ENCODE measurements at regions not wholly inside any gene's neighbourhood (a gene's known extent, or its start where the extent isn't known, plus 50 kb on each side); places are given as distances from the start of the nearest gene placed in this dataset.
A peak's percentile ranks its signal among the peaks of the same experiment; 100 is the strongest.

GRCh38 chr1:25105836-25106235 is 126.5 kb downstream of the SYF2 start:
- Histone ChIP-seq H3K4me2 (replicated peaks; ENCODE audit: low read depth, low read length, poor library complexity, severe bottlenecking) (no peak overlapping the region), H3K79me2 (ENCODE audit: control insufficient read depth, insufficient read depth, low read length) (no peaks in the 10 kb centered on the region), H3K36me3 (replicated peaks in 1 of 2; ENCODE audit: control extremely low read depth in 1 of 2, control insufficient read depth in 1 of 2, extremely low read depth in 1 of 2, insufficient read depth in 2 of 2, low read length in 1 of 2) (no peaks in the 10 kb centered on the region), H4K20me1 (ENCODE audit: control insufficient read depth, insufficient read depth, low read length, poor library complexity, severe bottlenecking) (no peaks in the 10 kb centered on the region), H3K27me3 (replicated peaks in 1 of 4; ENCODE audit: control extremely low read depth in 1 of 4, control insufficient read depth in 3 of 4, insufficient read depth in 4 of 4, low read length in 3 of 4) (peaks cover 0 to 13% (median 0%) of the 10 kb centered on the region in 4 experiments), H3K27ac (ENCODE audit: low read length in 2 of 2) (no peak overlapping the region), H3K4me1 (ENCODE audit: control insufficient read depth in 2 of 2, insufficient read depth in 2 of 2, low read length in 2 of 2) (peaks cover 8 to 9% of the 10 kb centered on the region in 2 donors), H3K4me3 (ENCODE audit: control extremely low read depth in 1 of 5, extremely low read depth in 1 of 5, insufficient read depth in 1 of 5, low read depth in 2 of 5, low read length in 4 of 5) (no peak overlapping the region), H2AFZ (ENCODE audit: insufficient read depth, low read depth, low read length, poor library complexity, severe bottlenecking) (no peak overlapping the region), H3K9ac (ENCODE audit: low read length) (no peak overlapping the region), H3K9me3 (ENCODE audit: control extremely low read depth in 1 of 3, control insufficient read depth in 2 of 3, insufficient read depth in 1 of 3, low read length in 2 of 3) (peaks cover 0 to 11% (median 10%) of the 10 kb centered on the region in 3 donors)
- ChIA-PET CTCF (interaction anchor here (1.1 kb wide), 1 partner anchor 175 kb away, joined by 3 read pairs; no protein-coding TSS in a partner anchor), POLR2A (no interaction called here)
- no peak overlapping the region for H3K4me3 Mint-ChIP-seq
- no peak overlapping the region for H3K27ac Mint-ChIP-seq
- TF ChIP-seq EZH2 (IDR thresholded peaks at IDR 0.05; ENCODE audit: borderline replicate concordance, insufficient read depth, low read depth, low read length, poor library complexity, severe bottlenecking), result no peak
- no peak for TF ChIP-seq CTCF (IDR thresholded peaks at IDR 0.05)
- WGBS (ENCODE audit: insufficient coverage), result 97% methylated on average over 3 of the region's 4 CpGs
- intact Hi-C loops (cut with micrococcal nuclease), result no loop called here
- ATAC-seq (ENCODE audit: low read depth) (no peak), DNase-seq (no peak)
- peaks cover 4% of the 10 kb centered on the region for H3K27me3 Mint-ChIP-seq
- H3K4me1 Mint-ChIP-seq, result peaks cover 11% of the 10 kb centered on the region
- peaks cover 1% of the 10 kb centered on the region for H3K9me3 Mint-ChIP-seq (ENCODE audit: insufficient read depth)

- H3K9ac ChIP-seq (ENCODE audit: low read length), result no peak overlapping the region
- WGBS (ENCODE audit: insufficient coverage), result 100% methylated on average over 1 of the region's 1 CpG
- no peak overlapping the region for H3K27ac ChIP-seq (ENCODE audit: low read length in 2 of 2)
- TF ChIP-seq CTCF (IDR thresholded peaks at IDR 0.05) (no peak), EZH2 (IDR thresholded peaks at IDR 0.05; ENCODE audit: borderline replicate concordance, insufficient read depth, low read depth, low read length, poor library complexity, severe bottlenecking) (no peak)
- no peak overlapping the region for H2AFZ ChIP-seq (ENCODE audit: insufficient read depth, low read depth, low read length, poor library complexity, severe bottlenecking)
- no peak overlapping the region for H3K4me3 ChIP-seq (ENCODE audit: control extremely low read depth in 1 of 5, extremely low read depth in 1 of 5, insufficient read depth in 1 of 5, low read depth in 2 of 5, low read length in 4 of 5)
- Mint-ChIP-seq H3K9me3 (ENCODE audit: insufficient read depth) (peaks cover 1% of the 10 kb centered on the region), H3K27ac (peak overlapping the region; percentile 11), H3K27me3 (peaks cover 4% of the 10 kb centered on the region), H3K4me3 (no peak overlapping the region), H3K4me1 (peaks cover 19% of the 10 kb centered on the region)
- H3K4me1 ChIP-seq (ENCODE audit: control insufficient read depth in 2 of 2, insufficient read depth in 2 of 2, low read length in 2 of 2), result peaks cover 15 to 17% of the 10 kb centered on the region in 2 donors
- H3K4me2 ChIP-seq (replicated peaks; ENCODE audit: low read depth, low read length, poor library complexity, severe bottlenecking), result no peak overlapping the region
- peaks cover 0 to 13% (median 0%) of the 10 kb centered on the region in 4 experiments for H3K27me3 ChIP-seq (replicated peaks in 1 of 4; ENCODE audit: control extremely low read depth in 1 of 4, control insufficient read depth in 3 of 4, insufficient read depth in 4 of 4, low read length in 3 of 4)
- CTCF ChIA-PET, result interaction anchor here (1.4 kb wide), 1 partner anchor 176 kb away, joined by 4 read pairs; no protein-coding TSS in a partner anchor
- intact Hi-C loops (cut with micrococcal nuclease), result loop anchor here (5.0 kb wide), 1 partner anchor 73 kb away; no protein-coding TSS in a partner anchor
- no peaks in the 10 kb centered on the region for H3K36me3 ChIP-seq (replicated peaks in 1 of 2; ENCODE audit: control extremely low read depth in 1 of 2, control insufficient read depth in 1 of 2, extremely low read depth in 1 of 2, insufficient read depth in 2 of 2, low read length in 1 of 2)
- POLR2A ChIA-PET, result no interaction called here
- H3K79me2 ChIP-seq (ENCODE audit: control insufficient read depth, insufficient read depth, low read length), result no peaks in the 10 kb centered on the region
- peaks cover 0 to 11% (median 10%) of the 10 kb centered on the region in 3 donors for H3K9me3 ChIP-seq (ENCODE audit: control extremely low read depth in 1 of 3, control insufficient read depth in 2 of 3, insufficient read depth in 1 of 3, low read length in 2 of 3)
- H4K20me1 ChIP-seq (ENCODE audit: control insufficient read depth, insufficient read depth, low read length, poor library complexity, severe bottlenecking), result no peaks in the 10 kb centered on the region
- ATAC-seq (ENCODE audit: low read depth) (no peak), DNase-seq (no peak)
These were observed 127.3 kb downstream of the SYF2 start for GRCh38 chr1:25104932-25105561.
